ENCODE measurements at regions not wholly inside any gene's neighbourhood (a gene's known extent, or its start where the extent isn't known, plus 50 kb on each side); places are given as distances from the start of the nearest gene placed in this dataset.

DNA sequence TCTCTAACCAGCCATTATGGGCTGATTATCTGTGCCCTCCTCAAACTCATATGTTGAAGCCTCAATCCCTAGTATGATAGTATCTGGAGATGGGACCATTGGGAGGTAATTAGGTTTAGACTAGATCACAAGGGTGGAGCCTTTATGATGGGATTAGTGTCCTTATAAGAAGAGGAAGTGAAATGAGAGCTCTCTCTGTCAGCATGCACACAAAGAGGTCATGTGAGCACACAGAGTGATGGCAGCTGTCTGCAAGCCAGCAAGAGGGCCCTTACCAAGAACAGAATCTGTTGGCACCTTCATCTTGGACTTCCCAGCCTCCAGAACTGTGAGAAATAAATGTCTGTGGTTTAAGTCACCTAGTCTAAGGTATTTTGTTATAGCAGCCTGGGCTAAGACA, 101.9 kb downstream of the PCTP start:
- TF ChIP-seq POLR2A (IDR thresholded peaks at IDR 0.05), result no peak
- no peak for TF ChIP-seq POLR2AphosphoS5 (IDR thresholded peaks at IDR 0.05)
- TF ChIP-seq, protein P1, sequence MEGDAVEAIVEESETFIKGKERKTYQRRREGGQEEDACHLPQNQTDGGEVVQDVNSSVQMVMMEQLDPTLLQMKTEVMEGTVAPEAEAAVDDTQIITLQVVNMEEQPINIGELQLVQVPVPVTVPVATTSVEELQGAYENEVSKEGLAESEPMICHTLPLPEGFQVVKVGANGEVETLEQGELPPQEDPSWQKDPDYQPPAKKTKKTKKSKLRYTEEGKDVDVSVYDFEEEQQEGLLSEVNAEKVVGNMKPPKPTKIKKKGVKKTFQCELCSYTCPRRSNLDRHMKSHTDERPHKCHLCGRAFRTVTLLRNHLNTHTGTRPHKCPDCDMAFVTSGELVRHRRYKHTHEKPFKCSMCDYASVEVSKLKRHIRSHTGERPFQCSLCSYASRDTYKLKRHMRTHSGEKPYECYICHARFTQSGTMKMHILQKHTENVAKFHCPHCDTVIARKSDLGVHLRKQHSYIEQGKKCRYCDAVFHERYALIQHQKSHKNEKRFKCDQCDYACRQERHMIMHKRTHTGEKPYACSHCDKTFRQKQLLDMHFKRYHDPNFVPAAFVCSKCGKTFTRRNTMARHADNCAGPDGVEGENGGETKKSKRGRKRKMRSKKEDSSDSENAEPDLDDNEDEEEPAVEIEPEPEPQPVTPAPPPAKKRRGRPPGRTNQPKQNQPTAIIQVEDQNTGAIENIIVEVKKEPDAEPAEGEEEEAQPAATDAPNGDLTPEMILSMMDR (IDR thresholded peaks at IDR 0.05), result no peak
- TF ChIP-seq EP300 (IDR thresholded peaks at IDR 0.05), result no peak
